HepG2 (cell line): ENCODE measurements at regions not wholly inside any gene's neighbourhood (a gene's known extent, or its start where the extent isn't known, plus 50 kb on each side); places are given as distances from the start of the nearest gene placed in this dataset.

Experiments used
- CTCF ChIP-seq: sonication (generic); formaldehyde crosslinking; IDR thresholded peaks from 2 replicates; pipeline ENCODE4 v1.5.0; 2020; ENCODE audit warnings: mild to moderate bottlenecking, missing genetic modification reagents, moderate library complexity
- KAT8 ChIP-seq: IDR thresholded peaks from 2 replicates; pipeline ENCODE4 v1.6.1; 2016; ENCODE audit warnings: missing genetic modification reagents, missing compliant biosample characterization
- KIAA2018 ChIP-seq: sonication (generic); formaldehyde crosslinking; IDR thresholded peaks from 2 replicates; pipeline ENCODE4 v1.5.0; 2020; ENCODE audit warnings: mild to moderate bottlenecking, missing genetic modification reagents, borderline replicate concordance
- MXI1 ChIP-seq: IDR thresholded peaks from 3 replicates; pipeline ENCODE4 v1.6.1; 2012; ENCODE audit warnings: low read depth, low read length, inconsistent platforms, borderline replicate concordance
- RNF2 ChIP-seq: fragments of 450-650 bp; conservative IDR thresholded peaks from 2 replicates; pipeline ENCODE4 v1.6.1; 2016; ENCODE audit warnings: low read depth
- SATB2 ChIP-seq: sonication (generic); formaldehyde crosslinking; IDR thresholded peaks from 2 replicates; pipeline ENCODE4 v1.5.0; 2020; ENCODE audit warnings: missing genetic modification reagents

- TF ChIP-seq SATB2 (CRISPR knock-in tag): no peak
- TF ChIP-seq MXI1: no peak
- TF ChIP-seq CTCF: no peak
- no peak for TF ChIP-seq KIAA2018
- TF ChIP-seq RNF2: no peak
- no peak for TF ChIP-seq KAT8
Measured at GRCh38 chr13:90315061-90315460, 1032.4 kb upstream of the MIR17HG start.
